ENCODE measurements at regions not wholly inside any gene's neighbourhood (a gene's known extent, or its start where the extent isn't known, plus 50 kb on each side); places are given as distances from the start of the nearest gene placed in this dataset.

- TF ChIP-seq POLR2A (IDR thresholded peaks at IDR 0.05; ENCODE audit: low read depth, low read length): no peak
- TF ChIP-seq CTCF (conservative IDR thresholded peaks at IDR 0.05; ENCODE audit: low read depth, low read length): no peak
- TF ChIP-seq FOS (IDR thresholded peaks at IDR 0.05; ENCODE audit: low read depth, low read length): no peak
- TF ChIP-seq BHLHE40 (IDR thresholded peaks at IDR 0.05; ENCODE audit: low read depth, low read length): no peak
- no peak for TF ChIP-seq RFX5 (IDR thresholded peaks at IDR 0.05; ENCODE audit: low read depth, low read length)
- TF ChIP-seq RAD21 (IDR thresholded peaks at IDR 0.05; ENCODE audit: low read length): no peak
- TF ChIP-seq MXI1 (IDR thresholded peaks at IDR 0.05; ENCODE audit: borderline replicate concordance, low read depth, low read length): no peak
- no peak for TF ChIP-seq CEBPB (IDR thresholded peaks at IDR 0.05; ENCODE audit: low read depth, low read length)
- TF ChIP-seq NFE2L2 (IDR thresholded peaks at IDR 0.05; ENCODE audit: low read depth, low read length): no peak
- TF ChIP-seq, protein P1, sequence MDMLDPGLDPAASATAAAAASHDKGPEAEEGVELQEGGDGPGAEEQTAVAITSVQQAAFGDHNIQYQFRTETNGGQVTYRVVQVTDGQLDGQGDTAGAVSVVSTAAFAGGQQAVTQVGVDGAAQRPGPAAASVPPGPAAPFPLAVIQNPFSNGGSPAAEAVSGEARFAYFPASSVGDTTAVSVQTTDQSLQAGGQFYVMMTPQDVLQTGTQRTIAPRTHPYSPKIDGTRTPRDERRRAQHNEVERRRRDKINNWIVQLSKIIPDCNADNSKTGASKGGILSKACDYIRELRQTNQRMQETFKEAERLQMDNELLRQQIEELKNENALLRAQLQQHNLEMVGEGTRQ (IDR thresholded peaks at IDR 0.05; ENCODE audit: low read depth, low read length): no peak
These were observed 92.0 kb upstream of the PPM1J start for GRCh38 chr1:112807117-112807516.

Measured in IMR-90 (cell line).